GM18858 (cell line): ENCODE measurements at regions not wholly inside any gene's neighbourhood (a gene's known extent, or its start where the extent isn't known, plus 50 kb on each side); places are given as distances from the start of the nearest gene placed in this dataset.

Experiments
- ATAC-seq: cut with Tn5 transposase; IDR thresholded peaks from one replicate; pipeline ENCODE4 v1.9.1; 2021; ENCODE audit not compliant: unreplicated experiment

GRCh38 chr1:201609661-201610318 is 70.9 kb downstream of the NAV1 start:
- ATAC-seq, result no peak

DNA sequence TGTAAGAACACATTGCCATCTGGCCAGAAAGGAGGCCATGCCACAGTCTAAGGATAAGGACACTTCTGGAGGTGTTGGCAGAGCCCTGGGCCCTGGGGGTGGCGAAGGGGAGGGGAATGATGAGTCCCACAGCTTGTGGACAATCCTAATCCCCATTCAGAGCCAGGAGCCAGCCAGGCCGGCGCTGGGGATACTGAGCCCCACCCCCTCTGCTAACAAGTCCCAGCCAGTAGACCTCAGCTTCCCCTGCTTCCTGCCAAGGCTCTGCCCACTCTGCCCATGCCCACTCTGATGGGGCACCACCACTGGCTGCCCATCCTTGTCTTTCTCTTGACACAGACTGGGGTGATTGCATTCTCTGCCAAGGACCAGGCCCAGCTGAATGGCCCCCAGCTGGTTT is 71.9 kb downstream of the NAV1 start:
- no peak for ATAC-seq

DNA sequence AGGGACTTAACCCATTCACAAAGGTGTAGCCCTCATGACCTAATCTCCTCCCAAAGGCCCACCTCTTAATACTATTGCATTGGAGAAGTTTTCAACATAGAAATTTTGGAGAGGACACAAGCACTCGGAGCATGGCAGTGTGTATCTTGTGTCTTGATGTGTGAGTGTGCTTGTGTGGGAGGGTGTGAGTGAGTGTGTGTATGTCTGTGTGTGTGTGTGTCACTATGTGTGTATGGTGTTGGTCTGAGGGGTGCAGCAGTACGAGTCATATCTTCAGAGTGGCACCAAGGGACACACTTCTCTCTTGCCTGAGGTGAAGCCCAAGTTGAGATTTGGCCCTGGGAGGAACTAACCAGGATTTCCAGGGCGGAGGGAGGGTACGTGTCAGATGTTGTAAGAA is 73.7 kb downstream of the NAV1 start:
- no peak for ATAC-seq

- ATAC-seq, result no peak
These were observed 75.5 kb downstream of the NAV1 start for GRCh38 chr1:201614262-201615015.

GRCh38 chr1:201617157-201617556 is 78.2 kb downstream of the NAV1 start:
- ATAC-seq, result no peak

DNA sequence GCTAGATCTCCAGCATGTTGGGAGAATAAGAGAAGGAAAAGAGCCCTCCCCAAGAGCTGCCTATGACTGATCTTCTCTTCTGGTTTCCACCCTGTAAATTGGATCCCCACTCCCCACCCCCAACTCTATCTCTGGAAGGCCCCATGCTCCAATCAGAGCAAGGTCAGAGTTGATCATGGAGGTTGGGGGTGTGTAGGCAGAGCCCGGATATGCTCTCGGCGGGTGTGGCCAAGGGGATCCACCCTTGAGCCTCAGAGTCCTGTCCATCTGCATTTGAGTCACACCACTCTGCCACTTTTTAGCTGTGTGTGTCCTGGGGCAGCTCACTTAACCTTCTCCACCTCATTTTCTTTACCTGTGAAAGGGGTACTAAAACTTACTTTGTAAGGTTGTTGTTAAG is 79.5 kb downstream of the NAV1 start:
- no peak for ATAC-seq

GRCh38 chr1:201618905-201619304 is 80.0 kb downstream of the NAV1 start:
- no peak for ATAC-seq

DNA sequence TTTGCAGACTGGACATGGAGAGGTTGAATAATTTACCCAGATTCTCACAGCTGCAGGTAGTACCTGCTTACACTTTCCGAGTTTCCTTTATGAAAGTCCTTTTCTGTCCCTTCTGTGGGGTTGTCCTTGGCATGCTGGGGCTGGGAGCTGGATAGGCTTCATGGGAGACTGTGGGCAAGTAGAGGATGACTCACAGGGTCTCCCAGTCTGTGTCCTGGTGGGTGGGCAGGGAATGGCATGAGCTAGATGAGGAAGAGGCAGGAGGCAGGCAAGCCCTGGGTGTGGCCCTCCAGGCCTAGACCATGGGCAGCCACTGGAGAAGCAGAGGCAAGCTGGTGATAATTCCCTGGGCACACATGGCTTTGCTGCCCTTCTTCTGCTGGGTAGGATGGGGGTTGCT is 80.6 kb downstream of the NAV1 start:
- no peak for ATAC-seq

GRCh38 chr1:201622353-201622752 is 83.4 kb downstream of the NAV1 start:
- ATAC-seq, result no peak

- no peak for ATAC-seq
These were observed 83.9 kb downstream of the NAV1 start for GRCh38 chr1:201622824-201623223.

GRCh38 chr1:201624741-201625225 is 85.9 kb downstream of the NAV1 start:
- ATAC-seq, result no peak

- ATAC-seq, result no peak
These were observed 86.4 kb downstream of the NAV1 start for GRCh38 chr1:201625226-201625761.

DNA sequence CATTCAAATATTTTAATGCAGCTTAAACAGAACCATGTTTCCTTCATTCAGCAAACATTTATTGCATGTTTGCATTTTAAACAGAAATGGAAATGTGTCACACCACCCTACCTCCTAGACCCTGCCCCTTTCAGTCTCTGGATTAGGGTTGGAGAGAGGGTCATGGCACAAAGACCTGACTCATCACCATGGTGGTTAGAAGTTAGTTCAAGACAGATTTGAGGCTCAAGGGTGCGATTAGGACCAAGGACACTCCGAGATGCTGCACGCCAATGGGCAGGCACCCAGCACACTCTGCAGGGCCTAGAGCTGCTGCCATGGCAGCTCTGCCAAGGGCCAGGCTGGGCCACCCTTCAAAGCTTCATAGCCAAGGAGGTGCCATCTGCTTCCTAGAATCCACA is 86.9 kb downstream of the NAV1 start:
- no peak for ATAC-seq

DNA sequence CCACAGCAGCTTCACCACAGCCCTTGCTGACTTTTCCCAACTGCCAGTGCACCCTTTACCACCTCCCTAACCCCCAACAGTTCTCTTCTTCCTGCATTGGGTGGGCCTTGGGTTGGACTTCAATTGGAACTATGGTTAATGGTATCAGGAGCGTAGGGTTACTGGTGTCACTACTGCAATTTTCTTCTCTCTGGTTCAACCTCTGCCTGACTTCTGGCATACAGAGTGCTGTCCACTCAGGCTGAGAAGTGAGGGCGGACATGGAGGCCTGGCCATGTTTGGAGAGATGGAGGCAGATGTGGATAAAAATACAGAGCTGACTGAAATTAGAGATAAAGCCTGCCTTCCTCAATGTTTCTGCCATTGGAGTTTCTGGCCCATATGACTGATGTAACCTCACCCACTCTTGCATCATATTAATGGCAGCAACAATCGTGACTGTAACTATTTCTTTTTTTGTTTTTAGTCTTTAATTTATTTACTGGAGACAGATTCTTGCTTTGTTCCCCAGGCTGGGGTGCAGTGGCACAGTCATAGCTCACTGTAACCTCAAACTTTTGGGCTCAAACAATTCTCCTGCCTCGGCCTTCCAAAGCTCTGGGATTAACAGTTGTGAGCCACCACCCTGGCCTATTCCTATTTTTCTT is 87.8 kb downstream of the NAV1 start:
- ATAC-seq, result no peak

- no peak for ATAC-seq
These were observed 89.6 kb downstream of the NAV1 start for GRCh38 chr1:201628490-201628889.

- ATAC-seq, result no peak
These were observed 91.7 kb downstream of the NAV1 start for GRCh38 chr1:201630582-201630981.

DNA sequence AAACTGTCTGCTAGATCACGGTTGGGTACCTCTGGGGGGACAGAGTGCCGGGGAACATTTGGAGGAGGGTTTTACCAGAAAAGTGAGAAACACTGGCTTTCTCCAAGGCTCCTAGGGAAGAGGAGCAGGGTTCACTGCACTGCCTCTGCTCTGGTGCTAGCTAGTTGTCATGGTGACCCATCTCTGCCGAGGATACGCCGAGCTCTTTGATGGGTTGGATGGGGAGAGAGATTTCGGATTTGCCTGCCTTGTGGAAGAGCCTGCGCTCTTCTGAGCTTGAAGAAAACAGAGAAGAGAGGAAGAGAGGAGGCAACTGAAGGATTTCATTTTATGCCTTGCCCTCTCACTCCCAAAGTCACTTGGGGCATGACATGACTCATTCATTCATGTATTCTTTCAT is 92.1 kb downstream of the NAV1 start:
- ATAC-seq, result no peak

- no peak for ATAC-seq
These were observed 93.5 kb downstream of the NAV1 start for GRCh38 chr1:201632364-201632952.

- no peak for ATAC-seq
These were observed 94.4 kb downstream of the NAV1 start for GRCh38 chr1:201633297-201633696.

- ATAC-seq, result no peak
These were observed 94.9 kb downstream of the NAV1 start for GRCh38 chr1:201633811-201634210.

DNA sequence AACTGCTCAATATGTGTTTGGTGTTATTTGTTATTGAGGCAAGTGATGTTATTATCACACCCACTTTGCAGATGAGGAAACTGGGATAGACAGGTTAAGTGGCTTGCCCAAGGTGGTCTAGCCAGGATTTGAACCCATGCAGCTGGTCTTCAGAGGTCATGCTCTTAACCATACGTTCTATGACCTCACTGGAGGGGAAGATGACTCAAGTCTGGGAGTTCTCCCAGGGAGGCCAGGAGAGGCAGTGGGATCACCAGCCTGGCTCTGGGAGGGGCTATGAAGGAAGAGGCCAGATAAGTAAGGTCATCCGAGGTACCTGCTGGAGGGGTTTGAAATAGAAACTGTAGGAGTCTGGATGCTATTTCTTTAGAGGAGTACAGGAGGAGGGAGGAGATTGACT is 95.3 kb downstream of the NAV1 start:
- no peak for ATAC-seq
